BLaER1 treated with 17β-estradiol and CSF1 and Interleukin-3, amounts not matched to agents 10 nM and 100 nM (cell line): ENCODE measurements at regions not wholly inside any gene's neighbourhood (a gene's known extent, or its start where the extent isn't known, plus 50 kb on each side); places are given as distances from the start of the nearest gene placed in this dataset.

Experiments used
- H3K27ac ChIP-seq, 11 experiments: shearing (Covaris generic); formaldehyde crosslinking; 2 replicates each; pipeline ENCODE4 v1.8.1; 2022
- H3K27me3 ChIP-seq, 11 experiments: shearing (Covaris generic); formaldehyde crosslinking; 2 replicates each; pipeline ENCODE4 v1.8.1; 2022
- H3K36me3 ChIP-seq, 11 experiments: shearing (Covaris generic); formaldehyde crosslinking; 2 replicates each; pipeline ENCODE4 v1.8.1; 2022
- H3K4me1 ChIP-seq, 10 experiments: shearing (Covaris generic); formaldehyde crosslinking; 2 replicates each; pipeline ENCODE4 v1.8.1; 2022
- H3K4me2 ChIP-seq, 11 experiments: shearing (Covaris generic); formaldehyde crosslinking; 2 replicates each; pipeline ENCODE4 v1.8.1; 2022
- H3K4me3 ChIP-seq, 10 experiments: shearing (Covaris generic); formaldehyde crosslinking; 2 replicates each; pipeline ENCODE4 v1.8.1; 2022
- H3K9ac ChIP-seq, 11 experiments: shearing (Covaris generic); formaldehyde crosslinking; 2 replicates each; pipeline ENCODE4 v1.8.1; 2022
- H3K9me3 ChIP-seq, 11 experiments: shearing (Covaris generic); formaldehyde crosslinking; replicated peaks in 1 of 11; 2 replicates each; pipeline ENCODE4 v1.8.1; 2022
- H4K20me1 ChIP-seq, 11 experiments: shearing (Covaris generic); formaldehyde crosslinking; 2 replicates each; pipeline ENCODE4 v1.8.1; 2022
- Cebpa-rat ChIP-seq, 11 experiments: shearing (Covaris generic); IDR thresholded peaks; 2 replicates each; pipeline ENCODE4 v1.8.1; 2022

DNA sequence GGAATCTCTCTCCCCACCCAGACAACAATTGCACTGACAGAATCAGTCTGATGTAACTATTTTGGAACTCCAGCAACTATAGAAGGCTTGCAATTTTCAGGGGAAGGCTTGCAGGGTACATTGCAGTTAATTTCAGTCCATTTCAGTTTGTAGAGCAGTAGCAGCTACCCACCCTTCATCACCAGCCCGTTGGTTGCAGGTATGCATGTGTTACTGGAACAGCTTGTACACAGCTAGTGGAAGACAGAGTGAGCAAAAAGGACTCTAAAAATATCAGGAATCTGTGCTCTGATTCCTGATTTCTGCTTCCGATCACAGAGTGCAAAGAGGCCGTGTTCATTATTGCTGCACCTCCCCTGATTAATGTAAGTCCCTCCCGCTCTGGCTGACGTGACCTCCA lies 449.0 kb downstream of the NPHP4 start:
- H3K27me3 ChIP-seq: no peaks in the 10 kb centered on the region
- H4K20me1 ChIP-seq: no peaks in the 10 kb centered on the region
- no peak overlapping the region for H3K9ac ChIP-seq
- no peaks in the 10 kb centered on the region for H3K4me1 ChIP-seq
- peaks cover 0 to 20% (median 7%) of the 10 kb centered on the region in 11 experiments; a peak in 8 of 22 replicates for H3K9me3 ChIP-seq
- H3K4me2 ChIP-seq: no peak overlapping the region
- H3K27ac ChIP-seq: no peak overlapping the region
- no peak overlapping the region for H3K4me3 ChIP-seq
- no peaks in the 10 kb centered on the region for H3K36me3 ChIP-seq
- TF ChIP-seq Cebpa-rat (IDR thresholded peaks at IDR 0.05): no peak

DNA sequence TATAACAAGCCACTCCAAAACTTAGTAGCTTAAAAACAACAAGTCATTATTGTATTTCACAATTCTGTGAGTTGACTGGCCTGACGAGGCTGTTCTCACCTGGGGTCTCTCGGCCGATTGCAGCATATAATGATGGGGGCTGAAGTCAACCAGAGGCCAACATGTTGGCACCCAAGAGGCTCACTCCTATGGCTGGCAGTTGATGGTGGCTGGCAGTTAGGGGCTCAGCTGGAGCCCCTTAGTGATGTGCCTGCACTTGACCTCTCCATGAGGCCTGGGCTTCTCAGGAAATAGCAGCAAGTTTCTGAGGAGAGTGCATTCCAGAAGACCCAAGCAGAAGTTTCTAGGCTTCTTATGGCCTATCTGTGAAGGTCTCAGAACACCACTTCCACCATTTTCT lies 459.4 kb downstream of the NPHP4 start:
- Histone ChIP-seq H3K9me3 (peaks cover 12 to 23% (median 18%) of the 10 kb centered on the region in 11 experiments; a peak in 20 of 22 replicates), H3K36me3 (no peaks in the 10 kb centered on the region), H3K4me2 (no peak overlapping the region; a peak in 1 of 22 replicates), H3K27me3 (no peaks in the 10 kb centered on the region), H3K9ac (no peak overlapping the region), H3K4me1 (peaks cover 0 to 16% (median 8%) of the 10 kb centered on the region in 10 experiments; a peak in 9 of 20 replicates), H4K20me1 (no peaks in the 10 kb centered on the region), H3K4me3 (no peak overlapping the region), H3K27ac (no peak overlapping the region)
- TF ChIP-seq Cebpa-rat (IDR thresholded peaks at IDR 0.05): no peak

DNA sequence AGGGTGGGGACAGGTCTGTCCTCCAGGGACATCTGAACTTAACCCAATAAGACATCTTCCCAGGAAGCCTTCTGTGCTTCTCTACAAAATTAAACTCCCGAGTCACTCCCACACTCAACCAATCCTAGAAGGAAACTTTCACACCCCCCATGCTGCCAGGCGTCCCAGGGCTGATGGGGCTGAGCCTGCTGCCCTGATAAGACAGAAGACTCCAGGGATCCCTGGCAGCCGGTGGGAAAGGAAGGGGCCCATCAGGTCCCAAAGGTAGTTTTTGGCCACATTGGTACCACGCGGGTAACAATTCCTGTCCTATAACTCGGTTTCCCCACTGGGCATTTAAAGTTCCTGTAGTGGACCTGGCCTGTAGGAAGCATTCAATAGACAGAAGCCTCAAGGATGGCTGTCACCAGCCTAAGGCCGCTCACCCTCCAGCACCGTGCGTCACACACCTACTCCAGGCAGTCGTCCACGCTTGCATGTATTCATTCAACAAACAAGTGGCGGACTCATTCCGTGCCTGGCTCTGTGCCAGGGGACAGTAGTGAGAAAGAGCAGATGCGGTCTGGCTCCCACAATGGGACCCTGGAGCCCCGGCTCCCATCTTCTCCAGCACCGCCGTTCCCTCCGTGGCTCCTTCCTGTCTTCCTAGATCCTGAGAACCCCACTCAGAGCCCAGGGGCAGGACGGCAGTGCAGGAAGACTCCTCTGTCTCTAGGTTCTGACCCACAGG lies 465.2 kb downstream of the NPHP4 start:
- Histone ChIP-seq H3K4me1 (peaks cover 0 to 53% (median 37%) of the 10 kb centered on the region in 10 experiments; a peak in 16 of 20 replicates), H3K9me3 (peaks cover 12 to 23% (median 18%) of the 10 kb centered on the region in 11 experiments; a peak in 20 of 22 replicates), H3K4me3 (no peak overlapping the region), H3K4me2 (peak overlapping the region in 8 of 11 experiments; percentile 18 to 74 (median 60); a peak in 16 of 22 replicates), H3K9ac (no peak overlapping the region), H3K27ac (no peak overlapping the region), H4K20me1 (no peaks in the 10 kb centered on the region), H3K27me3 (peaks cover 0 to 9% (median 0%) of the 10 kb centered on the region in 11 experiments; a peak in 3 of 22 replicates), H3K36me3 (no peaks in the 10 kb centered on the region)
- no peak for TF ChIP-seq Cebpa-rat (IDR thresholded peaks at IDR 0.05)

DNA sequence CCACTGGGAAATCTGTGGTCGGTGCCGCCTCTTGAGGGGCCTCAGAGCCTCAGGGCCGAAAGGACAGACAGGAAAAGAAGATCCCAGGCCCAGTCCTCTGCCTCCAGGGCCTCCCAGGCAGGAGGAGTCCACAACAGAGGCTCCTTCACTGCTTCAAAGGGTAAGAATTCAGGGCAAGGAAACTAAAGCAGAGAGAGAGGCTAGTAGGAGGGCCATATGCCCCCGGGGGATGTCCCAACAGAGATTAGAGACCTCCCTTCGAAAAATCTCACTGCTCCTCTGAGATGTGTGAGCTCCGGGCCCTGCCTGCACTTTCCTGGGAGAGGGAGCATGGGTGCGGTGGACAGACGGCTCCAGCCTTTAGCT lies 465.9 kb downstream of the NPHP4 start:
- Histone ChIP-seq H3K9ac (0 out of 22 replicates have a peak overlapping the region, but pooled peaks of 2 of the 11 experiments have one; percentile 6 to 9), H3K36me3 (no peaks in the 10 kb centered on the region), H4K20me1 (no peaks in the 10 kb centered on the region), H3K9me3 (peaks cover 12 to 23% (median 18%) of the 10 kb centered on the region in 11 experiments; a peak in 20 of 22 replicates), H3K4me3 (no peak overlapping the region), H3K4me2 (peak overlapping the region in 8 of 11 experiments; percentile 18 to 74 (median 60); a peak in 16 of 22 replicates), H3K27ac (no peak overlapping the region), H3K27me3 (peaks cover 0 to 9% (median 0%) of the 10 kb centered on the region in 11 experiments; a peak in 3 of 22 replicates), H3K4me1 (peaks cover 0 to 57% (median 40%) of the 10 kb centered on the region in 10 experiments; a peak in 16 of 20 replicates)
- TF ChIP-seq Cebpa-rat (IDR thresholded peaks at IDR 0.05): no peak

DNA sequence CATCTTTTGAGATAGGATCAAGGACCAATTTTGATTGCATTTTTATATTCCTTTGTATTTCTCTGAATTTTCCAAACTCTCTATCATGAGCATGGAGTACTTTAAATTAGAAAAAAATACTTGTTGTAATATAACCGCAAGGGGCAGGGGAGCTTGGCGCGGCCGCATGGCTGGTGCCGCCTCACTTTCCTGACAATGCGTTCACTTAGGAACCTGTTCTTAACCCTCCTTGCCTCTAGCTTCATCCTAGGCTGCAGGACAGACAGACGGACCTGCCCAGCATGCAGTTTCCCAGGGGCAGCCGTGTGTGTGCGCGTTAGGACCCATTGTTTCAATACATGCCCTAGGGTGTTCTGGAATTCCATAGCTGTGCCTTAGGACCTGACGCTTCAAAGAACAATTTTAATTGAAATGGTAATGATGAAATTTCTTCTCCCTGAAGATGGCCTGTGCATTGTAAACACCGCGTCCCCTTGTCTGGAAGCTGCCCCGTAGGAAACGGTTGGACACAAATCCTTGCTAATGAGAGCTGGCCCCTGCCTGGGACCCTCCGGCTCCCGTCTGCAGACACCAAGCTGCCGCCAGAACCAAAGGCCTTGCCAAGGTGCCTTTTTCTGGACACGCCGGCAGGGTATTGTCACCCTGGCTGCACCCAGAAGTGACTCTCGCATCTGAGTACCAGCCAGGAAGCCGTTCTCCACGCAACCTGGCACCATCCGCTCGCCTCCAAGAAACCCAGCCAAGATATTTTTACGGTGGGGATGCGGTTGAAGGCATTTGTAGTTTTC lies 466.4 kb downstream of the NPHP4 start:
- H3K4me3 ChIP-seq: no peak overlapping the region
- H3K9me3 ChIP-seq: peaks cover 14 to 25% (median 18%) of the 10 kb centered on the region in 11 experiments; a peak in 20 of 22 replicates
- H3K36me3 ChIP-seq: no peaks in the 10 kb centered on the region
- peaks cover 0 to 57% (median 40%) of the 10 kb centered on the region in 10 experiments; a peak in 16 of 20 replicates for H3K4me1 ChIP-seq
- no peak overlapping the region for H3K27ac ChIP-seq
- H4K20me1 ChIP-seq: no peaks in the 10 kb centered on the region
- no peak for TF ChIP-seq Cebpa-rat (IDR thresholded peaks at IDR 0.05)
- peak overlapping the region in 8 of 11 experiments; percentile 18 to 74 (median 60); a peak in 16 of 22 replicates for H3K4me2 ChIP-seq
- H3K27me3 ChIP-seq: peaks cover 0 to 9% (median 0%) of the 10 kb centered on the region in 11 experiments; a peak in 3 of 22 replicates
- 0 out of 22 replicates have a peak overlapping the region, but pooled peaks of 2 of the 11 experiments have one; percentile 6 to 9 for H3K9ac ChIP-seq

DNA sequence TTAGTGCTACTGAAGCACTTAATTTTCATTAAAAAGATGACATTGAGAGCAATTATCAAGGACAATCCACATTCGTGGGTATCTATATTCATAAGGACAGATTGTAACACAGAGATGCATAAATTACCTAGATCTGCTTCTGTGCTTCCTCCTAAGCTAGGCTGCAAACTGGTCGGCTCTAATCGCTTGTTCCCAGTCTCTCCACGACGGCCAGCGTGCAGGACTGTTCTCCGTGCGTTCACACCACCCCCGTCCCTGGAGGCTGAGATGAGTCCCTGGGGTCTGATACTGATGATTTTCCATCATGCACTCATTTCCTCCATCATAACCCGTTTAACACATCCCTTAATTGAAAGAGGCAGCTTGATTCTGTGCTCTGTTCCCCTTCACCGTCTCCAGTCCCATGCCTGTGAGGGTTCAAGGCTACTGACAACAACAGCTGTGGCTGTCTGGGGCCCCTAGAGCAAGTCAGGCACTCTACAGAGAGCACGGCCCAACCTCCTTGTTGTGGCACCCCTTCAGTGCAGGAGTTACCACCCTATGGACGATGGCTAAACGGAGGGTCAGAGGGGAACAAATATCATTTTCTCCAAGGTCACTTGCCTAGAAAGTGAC lies 469.6 kb downstream of the NPHP4 start:
- Histone ChIP-seq H3K36me3 (no peaks in the 10 kb centered on the region), H3K4me1 (peaks cover 0 to 51% (median 40%) of the 10 kb centered on the region in 10 experiments; a peak in 16 of 20 replicates)

DNA sequence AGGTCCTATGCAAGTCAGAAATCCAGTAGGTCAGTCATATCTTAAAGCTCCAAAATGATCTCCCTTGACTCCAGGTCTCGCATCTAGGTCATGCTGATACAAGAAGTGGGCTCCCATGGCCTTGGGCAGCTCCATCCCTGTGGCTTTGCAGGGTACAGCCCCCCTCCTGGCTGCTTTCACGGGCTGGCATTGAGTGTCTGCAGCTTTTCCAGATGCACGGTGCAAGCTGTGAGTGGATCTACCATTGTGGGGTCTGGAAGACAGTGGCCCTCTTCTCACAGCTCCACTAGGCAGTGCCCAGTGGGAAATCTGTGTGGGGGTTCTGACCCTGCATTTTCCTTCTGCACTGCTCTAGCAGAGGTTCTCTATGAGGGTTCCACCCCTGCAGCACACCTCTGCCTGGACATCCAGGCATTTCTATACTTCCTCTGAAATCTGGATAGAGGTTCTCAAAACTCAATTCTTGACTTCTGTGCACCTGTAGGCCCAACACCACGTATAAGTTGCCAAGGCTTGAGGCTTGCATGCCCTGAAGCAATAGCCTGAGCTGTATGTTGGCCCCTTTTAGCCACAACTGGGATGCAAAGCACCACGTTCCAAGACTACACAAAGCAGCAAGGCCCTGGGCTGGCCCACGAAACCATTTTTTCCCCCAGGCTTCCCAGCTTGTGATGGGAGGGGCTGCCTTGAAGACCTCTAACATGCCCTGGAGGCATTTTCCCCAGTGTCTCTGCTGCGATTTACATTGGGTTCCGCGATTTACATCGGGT lies 472.7 kb downstream of the NPHP4 start:
- Histone ChIP-seq H3K36me3 (no peaks in the 10 kb centered on the region), H3K9me3 (peaks cover 0 to 27% (median 14%) of the 10 kb centered on the region in 11 experiments; a peak in 17 of 22 replicates), H3K4me1 (peaks cover 0 to 29% (median 17%) of the 10 kb centered on the region in 10 experiments; a peak in 16 of 20 replicates), H3K9ac (no peak overlapping the region), H3K4me2 (no peak overlapping the region), H4K20me1 (no peaks in the 10 kb centered on the region), H3K4me3 (no peak overlapping the region), H3K27ac (no peak overlapping the region), H3K27me3 (no peaks in the 10 kb centered on the region)
- no peak for TF ChIP-seq Cebpa-rat (IDR thresholded peaks at IDR 0.05)

More for the DNA sequence above, 469.6 kb downstream of the NPHP4 start:
- no peak for TF ChIP-seq Cebpa-rat (IDR thresholded peaks at IDR 0.05)
- peaks cover 0 to 27% (median 14%) of the 10 kb centered on the region in 11 experiments; a peak in 17 of 22 replicates for H3K9me3 ChIP-seq
- no peak overlapping the region for H3K4me3 ChIP-seq
- no peak overlapping the region for H3K27ac ChIP-seq
- H4K20me1 ChIP-seq: no peaks in the 10 kb centered on the region
- no peak overlapping the region for H3K9ac ChIP-seq
- H3K4me2 ChIP-seq: peak overlapping the region in 9 of 11 experiments; percentile 36 to 87 (median 58); a peak in 20 of 22 replicates
- peaks cover 0 to 9% (median 0%) of the 10 kb centered on the region in 11 experiments; a peak in 3 of 22 replicates for H3K27me3 ChIP-seq

DNA sequence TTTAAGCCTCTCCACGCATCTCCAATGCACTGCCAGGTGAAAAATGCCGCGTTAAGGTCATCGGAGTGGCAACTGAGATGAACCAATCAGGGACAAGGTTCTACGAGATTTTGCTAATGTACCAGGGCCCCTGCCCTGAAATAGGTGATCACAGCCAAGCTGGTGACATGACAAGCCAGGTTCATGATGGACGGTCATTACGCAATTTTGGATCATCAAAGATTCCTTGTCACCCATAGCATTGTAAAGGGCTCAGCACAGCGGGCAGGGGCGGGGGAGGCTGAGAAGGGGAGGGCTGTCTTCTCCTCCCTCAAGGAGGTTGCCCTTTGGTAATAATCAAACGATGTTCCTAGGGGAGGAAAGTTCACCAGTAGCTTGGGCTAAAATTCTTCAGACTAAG lies 475.5 kb downstream of the NPHP4 start:
- Histone ChIP-seq H3K4me1 (peaks cover under 1 to 19% (median 10%) of the 10 kb centered on the region in 10 experiments; a peak in 14 of 20 replicates), H3K4me2 (no peak overlapping the region), H4K20me1 (no peaks in the 10 kb centered on the region), H3K27ac (no peak overlapping the region), H3K9me3 (peaks cover 0 to 27% (median 14%) of the 10 kb centered on the region in 11 experiments; a peak in 17 of 22 replicates), H3K36me3 (no peaks in the 10 kb centered on the region), H3K9ac (no peak overlapping the region), H3K27me3 (peaks cover 0 to 14% (median 0%) of the 10 kb centered on the region in 11 experiments; a peak in 8 of 22 replicates), H3K4me3 (no peak overlapping the region)
- peak in 4 of 11 experiments; percentile 29 to 69 (median 41); a peak in 4 of 22 replicates for TF ChIP-seq Cebpa-rat (IDR thresholded peaks at IDR 0.05)
